SK-N-SH treated with all-trans-retinoic acid at 6 μM for 48 hours (cell line): ENCODE measurements at regions not wholly inside any gene's neighbourhood (a gene's known extent, or its start where the extent isn't known, plus 50 kb on each side); places are given as distances from the start of the nearest gene placed in this dataset.

Source experiments
- ATAC-seq: fragments of 200-7000 bp; cut with Tn5 transposase; 3 replicates; pipeline ENCODE4 v1.9.1; 2020; ENCODE audit warnings: mild to moderate bottlenecking, moderate library complexity
- BACH2 ChIP-seq: fragments of 250-450 bp; sonication (Bioruptor Pico); IDR thresholded peaks from 2 replicates; pipeline ENCODE4 v1.9.0; 2021; ENCODE audit warnings: mild to moderate bottlenecking, borderline replicate concordance
- CSDC2 ChIP-seq: fragments of 250-450 bp; sonication (Bioruptor Pico); IDR thresholded peaks from 2 replicates; pipeline ENCODE4 v1.5.0; 2020; ENCODE audit warnings: mild to moderate bottlenecking, moderate library complexity
- ESRRG ChIP-seq: fragments of 250-450 bp; sonication (Bioruptor Pico); IDR thresholded peaks from 2 replicates; pipeline ENCODE4 v1.6.1; 2021; ENCODE audit warnings: mild to moderate bottlenecking
- GLIS3 ChIP-seq: fragments of 250-450 bp; sonication (Bioruptor Pico); IDR thresholded peaks from 2 replicates; pipeline ENCODE4 v1.5.0; 2020; ENCODE audit warnings: mild to moderate bottlenecking, moderate library complexity
- ISL1 ChIP-seq: fragments of 250-450 bp; sonication (Bioruptor Pico); IDR thresholded peaks from 2 replicates; pipeline ENCODE4 v2.1.2; 2022; ENCODE audit warnings: mild to moderate bottlenecking, moderate library complexity
- OSR1 ChIP-seq: fragments of 250-450 bp; sonication (Bioruptor Pico); IDR thresholded peaks from 2 replicates; pipeline ENCODE4 v1.8.0; 2022; ENCODE audit warnings: moderate library complexity, mild to moderate bottlenecking, inconsistent platforms
- PPARA ChIP-seq: fragments of 250-450 bp; sonication (Bioruptor Pico); IDR thresholded peaks from 2 replicates; pipeline ENCODE4 v1.5.0; 2020; ENCODE audit warnings: mild to moderate bottlenecking, borderline replicate concordance
- RARB ChIP-seq: fragments of 250-450 bp; sonication (Bioruptor Pico); IDR thresholded peaks from 2 replicates; pipeline ENCODE4 v1.8.0; 2021; ENCODE audit warnings: mild to moderate bottlenecking, moderate library complexity
- SNAI2 ChIP-seq: fragments of 250-450 bp; sonication (Bioruptor Pico); IDR thresholded peaks from 2 replicates; pipeline ENCODE4 v1.5.0; 2020; ENCODE audit warnings: mild to moderate bottlenecking, moderate library complexity
- TCF4 ChIP-seq: fragments of 250-450 bp; sonication (Bioruptor Pico); IDR thresholded peaks from 2 replicates; pipeline ENCODE4 v1.8.0; 2021; ENCODE audit warnings: mild to moderate bottlenecking, moderate library complexity, borderline replicate concordance
- ZFP3 ChIP-seq: fragments of 250-450 bp; sonication (Bioruptor Pico); IDR thresholded peaks from 2 replicates; pipeline ENCODE4 v1.5.0; 2020; ENCODE audit warnings: mild to moderate bottlenecking, moderate library complexity
- ZNF565 ChIP-seq: fragments of 450-650 bp; formaldehyde crosslinking; conservative IDR thresholded peaks from 2 replicates; pipeline ENCODE4 v1.5.0; 2020; ENCODE audit warnings: low read depth, mild to moderate bottlenecking, moderate library complexity
- ZNF70 ChIP-seq: fragments of 450-650 bp; formaldehyde crosslinking; IDR thresholded peaks from 2 replicates; pipeline ENCODE4 v1.5.0; 2020; ENCODE audit warnings: mild to moderate bottlenecking, moderate library complexity
- TF ChIP-seq, protein P1 (sequence below): fragments of 250-450 bp; sonication (Bioruptor Pico); IDR thresholded peaks from 2 replicates; pipeline ENCODE4 v1.8.0; 2021; ENCODE audit warnings: low read depth, mild to moderate bottlenecking, moderate library complexity, borderline replicate concordance
- TF ChIP-seq, protein P2 (sequence below): fragments of 250-450 bp; sonication (Bioruptor Pico); IDR thresholded peaks from 2 replicates; pipeline ENCODE4 v1.8.0; 2020; ENCODE audit warnings: mild to moderate bottlenecking, moderate library complexity, borderline replicate concordance
- TF ChIP-seq, protein P3 (sequence below): fragments of 250-450 bp; sonication (Bioruptor Pico); IDR thresholded peaks from 2 replicates; pipeline ENCODE4 v1.5.1; 2020; ENCODE audit warnings: low read depth, mild to moderate bottlenecking, moderate library complexity
- TF ChIP-seq, protein P4 (sequence below): fragments of 250-450 bp; sonication (Bioruptor Pico); IDR thresholded peaks from 2 replicates; pipeline ENCODE4 v1.5.0; 2020; ENCODE audit warnings: mild to moderate bottlenecking, moderate library complexity
- TF ChIP-seq, protein P5 (sequence below): fragments of 250-450 bp; sonication (Bioruptor Pico); IDR thresholded peaks from 2 replicates; pipeline ENCODE4 v1.5.1; 2021; ENCODE audit warnings: mild to moderate bottlenecking, moderate library complexity

DNA sequence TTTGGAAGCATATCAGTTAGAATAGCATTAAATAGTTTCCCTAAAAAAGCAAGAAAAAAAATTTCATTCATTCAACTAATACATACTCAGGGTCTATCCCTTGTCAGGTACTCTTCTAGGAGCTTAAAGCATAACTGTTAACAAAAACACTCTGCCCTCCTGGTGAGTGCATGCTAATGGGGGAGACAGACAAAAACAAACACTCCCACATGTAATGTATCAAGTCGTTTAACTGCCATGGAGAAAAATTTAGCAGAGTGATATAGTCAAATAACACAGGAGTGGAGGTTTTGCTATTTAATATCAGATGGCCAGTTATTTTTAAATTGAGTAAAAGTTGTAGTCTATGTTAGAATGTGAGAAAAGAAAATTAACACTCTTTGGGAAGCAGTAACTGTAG, 254.5 kb upstream of the RARB start:
- ATAC-seq, result no peak
- TF ChIP-seq, protein P1, sequence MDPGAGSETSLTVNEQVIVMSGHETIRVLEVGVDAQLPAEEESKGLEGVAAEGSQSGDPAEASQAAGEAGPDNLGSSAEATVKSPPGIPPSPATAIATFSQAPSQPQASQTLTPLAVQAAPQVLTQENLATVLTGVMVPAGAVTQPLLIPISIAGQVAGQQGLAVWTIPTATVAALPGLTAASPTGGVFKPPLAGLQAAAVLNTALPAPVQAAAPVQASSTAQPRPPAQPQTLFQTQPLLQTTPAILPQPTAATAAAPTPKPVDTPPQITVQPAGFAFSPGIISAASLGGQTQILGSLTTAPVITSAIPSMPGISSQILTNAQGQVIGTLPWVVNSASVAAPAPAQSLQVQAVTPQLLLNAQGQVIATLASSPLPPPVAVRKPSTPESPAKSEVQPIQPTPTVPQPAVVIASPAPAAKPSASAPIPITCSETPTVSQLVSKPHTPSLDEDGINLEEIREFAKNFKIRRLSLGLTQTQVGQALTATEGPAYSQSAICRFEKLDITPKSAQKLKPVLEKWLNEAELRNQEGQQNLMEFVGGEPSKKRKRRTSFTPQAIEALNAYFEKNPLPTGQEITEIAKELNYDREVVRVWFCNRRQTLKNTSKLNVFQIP (CRISPR knock-in tag), result no peak
- TF ChIP-seq, protein P2, sequence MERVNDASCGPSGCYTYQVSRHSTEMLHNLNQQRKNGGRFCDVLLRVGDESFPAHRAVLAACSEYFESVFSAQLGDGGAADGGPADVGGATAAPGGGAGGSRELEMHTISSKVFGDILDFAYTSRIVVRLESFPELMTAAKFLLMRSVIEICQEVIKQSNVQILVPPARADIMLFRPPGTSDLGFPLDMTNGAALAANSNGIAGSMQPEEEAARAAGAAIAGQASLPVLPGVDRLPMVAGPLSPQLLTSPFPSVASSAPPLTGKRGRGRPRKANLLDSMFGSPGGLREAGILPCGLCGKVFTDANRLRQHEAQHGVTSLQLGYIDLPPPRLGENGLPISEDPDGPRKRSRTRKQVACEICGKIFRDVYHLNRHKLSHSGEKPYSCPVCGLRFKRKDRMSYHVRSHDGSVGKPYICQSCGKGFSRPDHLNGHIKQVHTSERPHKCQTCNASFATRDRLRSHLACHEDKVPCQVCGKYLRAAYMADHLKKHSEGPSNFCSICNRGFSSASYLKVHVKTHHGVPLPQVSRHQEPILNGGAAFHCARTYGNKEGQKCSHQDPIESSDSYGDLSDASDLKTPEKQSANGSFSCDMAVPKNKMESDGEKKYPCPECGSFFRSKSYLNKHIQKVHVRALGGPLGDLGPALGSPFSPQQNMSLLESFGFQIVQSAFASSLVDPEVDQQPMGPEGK (CRISPR knock-in tag), result no peak
- TF ChIP-seq ZNF70 (CRISPR knock-in tag) (no peak), ZNF565 (CRISPR knock-in tag) (no peak), SNAI2 (CRISPR knock-in tag) (no peak), TCF4 (no peak), GLIS3 (CRISPR knock-in tag) (no peak), RARB (no peak), CSDC2 (CRISPR knock-in tag) (no peak)
- TF ChIP-seq, protein P3, sequence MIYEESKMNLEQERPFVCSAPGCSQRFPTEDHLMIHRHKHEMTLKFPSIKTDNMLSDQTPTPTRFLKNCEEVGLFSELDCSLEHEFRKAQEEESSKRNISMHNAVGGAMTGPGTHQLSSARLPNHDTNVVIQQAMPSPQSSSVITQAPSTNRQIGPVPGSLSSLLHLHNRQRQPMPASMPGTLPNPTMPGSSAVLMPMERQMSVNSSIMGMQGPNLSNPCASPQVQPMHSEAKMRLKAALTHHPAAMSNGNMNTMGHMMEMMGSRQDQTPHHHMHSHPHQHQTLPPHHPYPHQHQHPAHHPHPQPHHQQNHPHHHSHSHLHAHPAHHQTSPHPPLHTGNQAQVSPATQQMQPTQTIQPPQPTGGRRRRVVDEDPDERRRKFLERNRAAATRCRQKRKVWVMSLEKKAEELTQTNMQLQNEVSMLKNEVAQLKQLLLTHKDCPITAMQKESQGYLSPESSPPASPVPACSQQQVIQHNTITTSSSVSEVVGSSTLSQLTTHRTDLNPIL (CRISPR knock-in tag), result no peak

DNA sequence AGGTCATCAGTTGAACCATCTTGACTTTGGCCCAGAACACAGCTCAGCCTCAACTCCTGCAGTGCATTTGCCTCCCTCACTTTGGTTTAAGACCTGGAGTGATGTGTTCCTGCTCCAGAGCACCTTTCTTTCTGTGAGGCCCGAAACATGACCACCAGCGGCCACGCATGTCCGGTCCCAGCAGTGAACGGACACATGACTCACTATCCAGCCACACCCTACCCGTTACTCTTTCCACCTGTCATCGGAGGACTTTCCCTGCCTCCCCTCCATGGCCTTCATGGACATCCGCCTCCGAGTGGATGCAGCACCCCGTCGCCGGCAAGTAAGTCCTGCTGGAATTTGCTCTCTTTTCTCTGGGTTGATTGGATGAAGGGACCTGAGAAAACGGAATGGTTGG, 253.8 kb upstream of the RARB start:
- TF ChIP-seq, protein P4, sequence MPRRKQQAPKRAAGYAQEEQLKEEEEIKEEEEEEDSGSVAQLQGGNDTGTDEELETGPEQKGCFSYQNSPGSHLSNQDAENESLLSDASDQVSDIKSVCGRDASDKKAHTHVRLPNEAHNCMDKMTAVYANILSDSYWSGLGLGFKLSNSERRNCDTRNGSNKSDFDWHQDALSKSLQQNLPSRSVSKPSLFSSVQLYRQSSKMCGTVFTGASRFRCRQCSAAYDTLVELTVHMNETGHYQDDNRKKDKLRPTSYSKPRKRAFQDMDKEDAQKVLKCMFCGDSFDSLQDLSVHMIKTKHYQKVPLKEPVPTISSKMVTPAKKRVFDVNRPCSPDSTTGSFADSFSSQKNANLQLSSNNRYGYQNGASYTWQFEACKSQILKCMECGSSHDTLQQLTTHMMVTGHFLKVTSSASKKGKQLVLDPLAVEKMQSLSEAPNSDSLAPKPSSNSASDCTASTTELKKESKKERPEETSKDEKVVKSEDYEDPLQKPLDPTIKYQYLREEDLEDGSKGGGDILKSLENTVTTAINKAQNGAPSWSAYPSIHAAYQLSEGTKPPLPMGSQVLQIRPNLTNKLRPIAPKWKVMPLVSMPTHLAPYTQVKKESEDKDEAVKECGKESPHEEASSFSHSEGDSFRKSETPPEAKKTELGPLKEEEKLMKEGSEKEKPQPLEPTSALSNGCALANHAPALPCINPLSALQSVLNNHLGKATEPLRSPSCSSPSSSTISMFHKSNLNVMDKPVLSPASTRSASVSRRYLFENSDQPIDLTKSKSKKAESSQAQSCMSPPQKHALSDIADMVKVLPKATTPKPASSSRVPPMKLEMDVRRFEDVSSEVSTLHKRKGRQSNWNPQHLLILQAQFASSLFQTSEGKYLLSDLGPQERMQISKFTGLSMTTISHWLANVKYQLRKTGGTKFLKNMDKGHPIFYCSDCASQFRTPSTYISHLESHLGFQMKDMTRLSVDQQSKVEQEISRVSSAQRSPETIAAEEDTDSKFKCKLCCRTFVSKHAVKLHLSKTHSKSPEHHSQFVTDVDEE (CRISPR knock-in tag), result no peak
- no peak for TF ChIP-seq PPARA (CRISPR knock-in tag)
- no peak for TF ChIP-seq BACH2 (CRISPR knock-in tag)
- no peak for TF ChIP-seq ZFP3 (CRISPR knock-in tag)
- TF ChIP-seq CSDC2 (CRISPR knock-in tag), result no peak
- TF ChIP-seq, protein P5, sequence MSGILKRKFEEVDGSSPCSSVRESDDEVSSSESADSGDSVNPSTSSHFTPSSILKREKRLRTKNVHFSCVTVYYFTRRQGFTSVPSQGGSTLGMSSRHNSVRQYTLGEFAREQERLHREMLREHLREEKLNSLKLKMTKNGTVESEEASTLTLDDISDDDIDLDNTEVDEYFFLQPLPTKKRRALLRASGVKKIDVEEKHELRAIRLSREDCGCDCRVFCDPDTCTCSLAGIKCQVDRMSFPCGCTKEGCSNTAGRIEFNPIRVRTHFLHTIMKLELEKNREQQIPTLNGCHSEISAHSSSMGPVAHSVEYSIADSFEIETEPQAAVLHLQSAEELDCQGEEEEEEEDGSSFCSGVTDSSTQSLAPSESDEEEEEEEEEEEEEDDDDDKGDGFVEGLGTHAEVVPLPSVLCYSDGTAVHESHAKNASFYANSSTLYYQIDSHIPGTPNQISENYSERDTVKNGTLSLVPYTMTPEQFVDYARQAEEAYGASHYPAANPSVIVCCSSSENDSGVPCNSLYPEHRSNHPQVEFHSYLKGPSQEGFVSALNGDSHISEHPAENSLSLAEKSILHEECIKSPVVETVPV (CRISPR knock-in tag), result no peak
- no peak for TF ChIP-seq RARB
- TF ChIP-seq, protein P1 (CRISPR knock-in tag), result no peak
- TF ChIP-seq OSR1, result no peak
- TF ChIP-seq, protein P2 (CRISPR knock-in tag), result no peak
- no peak for TF ChIP-seq ISL1 (CRISPR knock-in tag)
- no peak for TF ChIP-seq TCF4
- TF ChIP-seq ZNF70 (CRISPR knock-in tag), result no peak
- TF ChIP-seq, protein P3 (CRISPR knock-in tag), result no peak
- no peak for TF ChIP-seq ESRRG
- no peak for TF ChIP-seq ZNF565 (CRISPR knock-in tag)
- TF ChIP-seq, all 23 proteins: peak for 0
- ATAC-seq, result no peak
